IMR-90 (cell line): ENCODE measurements at regions not wholly inside any gene's neighbourhood (a gene's known extent, or its start where the extent isn't known, plus 50 kb on each side); places are given as distances from the start of the nearest gene placed in this dataset.

Experiments used
- ATAC-seq: fragments of 200-7000 bp; cut with Tn5 transposase; 2 replicates; pipeline ENCODE4 v1.9.1; 2020; ENCODE audit warnings: low read depth, mild to moderate bottlenecking, moderate library complexity
- BruUV-seq: library from RNA; stranded (reverse); fragments of 400-500 nt; replicated peaks from 2 replicates; lab custom pipeline; 2021; lab: Mats Ljungman, UMichigan
- CTCF ChIA-PET: fragments of 300-600 bp; formaldehyde crosslinking; extraction: SDS; loops from one replicate; lab custom pipeline; 2021; ENCODE audit warnings: antibody characterized with exemption; lab: Yijun Ruan, JAX
- POLR2A ChIA-PET: fragments of 300-600 bp; sonication (Branson Sonifier 250); formaldehyde crosslinking; loops from one replicate; lab custom pipeline; 2022; ENCODE audit warnings: antibody characterized with exemption; ENCODE audit not compliant: unreplicated experiment; lab: Charles Lee
- DNase-seq: peaks from one replicate; pipeline ENCODE4 v3.0.0; 2013
- H2AFZ ChIP-seq: replicated peaks from 2 replicates; pipeline ENCODE3; 2013; ENCODE audit warnings: low read length, mild to moderate bottlenecking; ENCODE audit not compliant: poor library complexity
- H2AK5ac ChIP-seq: 2 replicates; pipeline ENCODE4 v1.6.1; 2013; ENCODE audit warnings: low read depth, low read length, inconsistent platforms
- H2AK9ac ChIP-seq: replicated peaks from 2 replicates; pipeline ENCODE3; 2013; ENCODE audit warnings: mild to moderate bottlenecking, low read depth, low read length, moderate library complexity; ENCODE audit not compliant: poor library complexity
- H2BK120ac ChIP-seq: 2 replicates; pipeline ENCODE4 v1.6.1; 2013; ENCODE audit warnings: low read depth, low read length, inconsistent platforms
- H2BK15ac ChIP-seq: 3 replicates; pipeline ENCODE4 v1.6.1; 2013; ENCODE audit warnings: low read depth, low read length, inconsistent platforms
- H2BK20ac ChIP-seq: 2 replicates; pipeline ENCODE4 v1.6.1; 2013; ENCODE audit warnings: low read depth, mild to moderate bottlenecking, inconsistent platforms, low read length, moderate library complexity
- H2BK5ac ChIP-seq: 2 replicates; pipeline ENCODE4 v1.6.1; 2013; ENCODE audit warnings: mild to moderate bottlenecking, low read depth, low read length, inconsistent platforms; ENCODE audit not compliant: poor library complexity, severe bottlenecking
- H3K14ac ChIP-seq: replicated peaks from 2 replicates; pipeline ENCODE4 v1.6.1; 2013; ENCODE audit warnings: low read depth, low read length, inconsistent platforms
- H3K18ac ChIP-seq: 2 replicates; pipeline ENCODE4 v1.6.1; 2013; ENCODE audit warnings: low read depth, low read length, control low read depth
- H3K23ac ChIP-seq: 2 replicates; pipeline ENCODE4 v1.6.1; 2013; ENCODE audit warnings: low read depth, low read length, inconsistent platforms
- H3K27ac ChIP-seq: 2 replicates; pipeline ENCODE4 v1.5.1; 2013; ENCODE audit warnings: mild to moderate bottlenecking, control low read depth, low read length; ENCODE audit not compliant: insufficient read depth
- H3K27me3 ChIP-seq: 2 replicates; pipeline ENCODE4 v1.6.1; 2013; ENCODE audit warnings: low read length; ENCODE audit not compliant: control insufficient read depth, insufficient read depth
- H3K36me3 ChIP-seq: 2 replicates; pipeline ENCODE4 v1.6.1; 2013; ENCODE audit warnings: low read length, mixed read lengths; ENCODE audit not compliant: control insufficient read depth, insufficient read depth
- H3K4ac ChIP-seq: 2 replicates; pipeline ENCODE4 v1.6.1; 2013; ENCODE audit warnings: low read depth, low read length, inconsistent platforms
- H3K4me1 ChIP-seq: 2 replicates; pipeline ENCODE4 v1.6.1; 2013; ENCODE audit warnings: low read length, mixed read lengths; ENCODE audit not compliant: control insufficient read depth, insufficient read depth
- H3K4me2 ChIP-seq: 2 replicates; pipeline ENCODE4 v1.6.1; 2013; ENCODE audit warnings: low read depth, mild to moderate bottlenecking, control low read depth, low read length, moderate library complexity
- H3K4me3 ChIP-seq: 2 replicates; pipeline ENCODE4 v1.5.1; 2013; ENCODE audit warnings: low read depth, mild to moderate bottlenecking, control low read depth, low read length, moderate library complexity; ENCODE audit not compliant: insufficient read depth
- H3K56ac ChIP-seq: 2 replicates; pipeline ENCODE4 v1.6.1; 2013; ENCODE audit warnings: low read length, inconsistent platforms; ENCODE audit not compliant: insufficient read depth; ENCODE audit errors: extremely low read depth
- H3K79me1 ChIP-seq, 2 experiments: 2 replicates each; pipeline ENCODE4 v1.6.1; 2013; ENCODE audit warnings: low read length in 2 of 2, inconsistent platforms in 1 of 2, low read depth in 1 of 2
- H3K9ac ChIP-seq: 2 replicates; pipeline ENCODE4 v1.6.1; 2013; ENCODE audit warnings: low read depth, low read length, control low read depth
- H3K9me1 ChIP-seq: 2 replicates; pipeline ENCODE4 v1.6.1; 2013; ENCODE audit warnings: low read length, inconsistent platforms; ENCODE audit not compliant: insufficient read depth
- H3K9me3 ChIP-seq: 2 replicates; pipeline ENCODE4 v1.6.1; 2013; ENCODE audit warnings: low read length; ENCODE audit not compliant: control insufficient read depth, insufficient read depth
- H4K20me1 ChIP-seq: 2 replicates; pipeline ENCODE4 v1.6.1; 2013; ENCODE audit warnings: low read length, inconsistent platforms; ENCODE audit not compliant: insufficient read depth
- H4K5ac ChIP-seq: 2 replicates; pipeline ENCODE4 v1.6.1; 2013; ENCODE audit warnings: mild to moderate bottlenecking, low read depth, low read length, control low read depth
- H4K8ac ChIP-seq, 2 experiments: 2 replicates each; pipeline ENCODE4 v1.6.1; 2013; ENCODE audit warnings: low read depth in 2 of 2, low read length in 2 of 2, control low read depth in 1 of 2, inconsistent platforms in 1 of 2
- H4K91ac ChIP-seq: 2 replicates; pipeline ENCODE4 v1.6.1; 2013; ENCODE audit warnings: low read depth, low read length, inconsistent platforms; ENCODE audit not compliant: insufficient read depth
- BHLHE40 ChIP-seq: fragments of 150-350 bp; IDR thresholded peaks from 2 replicates; pipeline ENCODE4 v1.6.1; 2016; ENCODE audit warnings: mild to moderate bottlenecking, low read depth, low read length
- CEBPB ChIP-seq: IDR thresholded peaks from 2 replicates; pipeline ENCODE4 v1.6.1; 2012; ENCODE audit warnings: low read depth, low read length, improper control_type of control experiment
- CHD1 ChIP-seq: IDR thresholded peaks from 2 replicates; pipeline ENCODE4 v1.6.1; 2012; ENCODE audit warnings: low read depth, low read length, improper control_type of control experiment
- CTCF ChIP-seq: conservative IDR thresholded peaks from 2 replicates; pipeline ENCODE4 v1.5.1; 2012; ENCODE audit warnings: mild to moderate bottlenecking, low read depth, low read length, improper control_type of control experiment
- ELK1 ChIP-seq: fragments of 150-350 bp; IDR thresholded peaks from 2 replicates; pipeline ENCODE4 v1.6.1; 2016; ENCODE audit warnings: low read depth, mild to moderate bottlenecking, low read length, moderate library complexity, borderline replicate concordance
- FOS ChIP-seq: fragments of 150-350 bp; IDR thresholded peaks from 2 replicates; pipeline ENCODE4 v1.6.1; 2016; ENCODE audit warnings: low read depth, low read length
- MAFK ChIP-seq: IDR thresholded peaks from 2 replicates; pipeline ENCODE4 v1.6.1; 2012; ENCODE audit warnings: low read depth, low read length, improper control_type of control experiment
- MAZ ChIP-seq: IDR thresholded peaks from 2 replicates; pipeline ENCODE4 v1.6.1; 2012; ENCODE audit warnings: low read depth, mild to moderate bottlenecking, low read length, improper control_type of control experiment, moderate library complexity, borderline replicate concordance
- MXI1 ChIP-seq: IDR thresholded peaks from 2 replicates; pipeline ENCODE4 v1.6.1; 2012; ENCODE audit warnings: low read depth, mild to moderate bottlenecking, low read length, moderate library complexity, borderline replicate concordance
- NFE2L2 ChIP-seq: fragments of 150-350 bp; IDR thresholded peaks from 2 replicates; pipeline ENCODE4 v1.6.1; 2016; ENCODE audit warnings: low read depth, mild to moderate bottlenecking, low read length
- POLR2A ChIP-seq: IDR thresholded peaks from 2 replicates; pipeline ENCODE4 v1.6.1; 2012; ENCODE audit warnings: mild to moderate bottlenecking, low read depth, low read length
- RAD21 ChIP-seq: IDR thresholded peaks from 2 replicates; pipeline ENCODE4 v1.6.1; 2012; ENCODE audit warnings: low read length, improper control_type of control experiment
- RCOR1 ChIP-seq: IDR thresholded peaks from 2 replicates; pipeline ENCODE4 v1.6.1; 2012; ENCODE audit warnings: mild to moderate bottlenecking, low read length, improper control_type of control experiment; ENCODE audit not compliant: insufficient replicate concordance
- RFX5 ChIP-seq: IDR thresholded peaks from 2 replicates; pipeline ENCODE4 v1.8.0; 2012; ENCODE audit warnings: low read depth, mild to moderate bottlenecking, low read length, moderate library complexity
- SMC3 ChIP-seq: fragments of 150-350 bp; IDR thresholded peaks from 2 replicates; pipeline ENCODE4 v1.6.1; 2016; ENCODE audit warnings: low read depth, mild to moderate bottlenecking, antibody characterized with exemption, low read length, moderate library complexity
- USF2 ChIP-seq: fragments of 150-350 bp; IDR thresholded peaks from 2 replicates; pipeline ENCODE4 v1.6.1; 2017; ENCODE audit warnings: mild to moderate bottlenecking, antibody characterized with exemption, low read length, low read depth
- WGBS, 2 experiments: methylation state at CpG; one replicate each; pipeline versions ENCODE4 v1.1.5 to v1.1.7; 2013; ENCODE audit warnings: missing lambda C conversion rate in 2 of 2; ENCODE audit not compliant: insufficient read length in 1 of 2; ENCODE audit errors: extremely low coverage in 2 of 2; 5-methylcytosine and 5-hydroxymethylcytosine counted together
- dilution Hi-C: fragments of 300-500 bp; cut with HindIII; formaldehyde crosslinking; loops from one replicate; pipeline ENCODE4 v1.14.3; 2018; ENCODE audit warnings: low sequenced_read_pairs; ENCODE audit not compliant: unreplicated experiment
- in situ Hi-C: fragments of 300-500 bp; cut with MboI; formaldehyde crosslinking; loops from 3 replicates; pipeline ENCODE4 v1.14.3; 2019; ENCODE audit warnings: low sequenced_read_pairs, inconsistent platforms, mixed read lengths
- intact Hi-C: fragments of 100-400 bp; cut with micrococcal nuclease; formaldehyde crosslinking; loops from 2 replicates; pipeline ENCODE4 v1.10.0; 2022

- Histone ChIP-seq H3K9me1 (no peaks in the 10 kb centered on the region), H2AK5ac (no peak overlapping the region), H3K4me3 (no peak overlapping the region), H3K4me2 (no peak overlapping the region), H2AFZ (no peak overlapping the region), H3K56ac (no peak overlapping the region), H3K23ac (no peak overlapping the region), H2BK20ac (no peak overlapping the region), H3K9me3 (no peaks in the 10 kb centered on the region), H4K5ac (no peak overlapping the region), H3K18ac (no peak overlapping the region), H3K36me3 (no peaks in the 10 kb centered on the region), H3K27ac (no peak overlapping the region), H3K79me1 (no peaks in the 10 kb centered on the region), H2BK15ac (no peak overlapping the region), H2BK5ac (no peak overlapping the region), H3K9ac (no peak overlapping the region), H3K4me1 (peaks cover 2% of the 10 kb centered on the region), H2BK120ac (no peak overlapping the region), H3K4ac (no peak overlapping the region), H3K14ac (no peak overlapping the region), H3K27me3 (no peaks in the 10 kb centered on the region), H2AK9ac (no peak overlapping the region), H4K91ac (no peak overlapping the region), H4K8ac (no peak overlapping the region), H4K20me1 (no peaks in the 10 kb centered on the region)
- dilution Hi-C loops: no loop called here
- TF ChIP-seq RFX5 (no peak), MAFK (no peak), RCOR1 (no peak), BHLHE40 (no peak), SMC3 (no peak), NFE2L2 (no peak), FOS (no peak), CEBPB (no peak), MAZ (no peak), USF2 (no peak), ELK1 (no peak), RAD21 (no peak), CTCF (no peak), MXI1 (no peak), POLR2A (no peak), CHD1 (no peak)
- intact Hi-C loops: no loop called here
- ATAC-seq (peak; percentile 56), DNase-seq (peak; percentile 22)
- no TSS peak for BruUV-seq
- POLR2A ChIA-PET: no interaction called here
- CTCF ChIA-PET: interaction anchor here (1.0 kb wide), 1 partner anchor 9 kb away, joined by 4 read pairs; no protein-coding TSS in a partner anchor
- in situ Hi-C loops: no loop called here
- 92% methylated on average over 2 of the region's 4 CpGs; no CpG with 5 or more reads in 1 of the 2 experiments for WGBS, 2 experiments
Measured at GRCh38 chr2:182605166-182605565, 110.9 kb upstream of the DNAJC10 start.
